PC-3 (cell line): ENCODE measurements at regions not wholly inside any gene's neighbourhood (a gene's known extent, or its start where the extent isn't known, plus 50 kb on each side); places are given as distances from the start of the nearest gene placed in this dataset.

ENCODE experiments used
- ATAC-seq: fragments of 200-7000 bp; cut with Tn5 transposase; 2 replicates; pipeline ENCODE4 v1.9.1; 2020; ENCODE audit warnings: mild to moderate bottlenecking, moderate library complexity
- BruUV-seq: library from RNA; stranded (reverse); fragments of 400-500 nt; replicated peaks from 2 replicates; lab custom pipeline; 2021; lab: Mats Ljungman, UMichigan
- CTCF ChIA-PET: fragments of 300-600 bp; sonication (Branson Sonifier 250); formaldehyde crosslinking; loops from one replicate; lab custom pipeline; 2022; ENCODE audit warnings: antibody characterized with exemption; lab: Charles Lee
- POLR2A ChIA-PET: fragments of 300-600 bp; sonication (Branson Sonifier 250); formaldehyde crosslinking; loops from one replicate; lab custom pipeline; 2022; ENCODE audit warnings: antibody characterized with exemption; ENCODE audit not compliant: unreplicated experiment; lab: Charles Lee
- DNase-seq: peaks from one replicate; pipeline ENCODE4 v3.0.0-alpha.2; 2015
- H2AFZ ChIP-seq: fragments of 300-600 bp; sonication (generic); 2 replicates; pipeline ENCODE4 v1.6.0; 2016; ENCODE audit warnings: antibody characterized with exemption, low read length
- H3F3A ChIP-seq: fragments of 300-600 bp; sonication (generic); one replicate; pipeline ENCODE4 v1.6.0; 2017; ENCODE audit warnings: antibody characterized with exemption, low read length, control low read depth, mild to moderate bottlenecking; ENCODE audit not compliant: unreplicated experiment
- H3K27ac ChIP-seq: fragments of 300-600 bp; sonication (generic); 2 replicates; pipeline ENCODE4 v1.5.1; 2016; ENCODE audit warnings: mild to moderate bottlenecking, low read length
- H3K27me3 ChIP-seq: fragments of 300-600 bp; sonication (generic); 2 replicates; pipeline ENCODE4 v1.6.1; 2016; ENCODE audit warnings: low read length, mixed read lengths
- H3K36me3 ChIP-seq: fragments of 300-600 bp; sonication (generic); 2 replicates; pipeline ENCODE4 v1.6.1; 2016; ENCODE audit warnings: low read depth, mixed run types, low read length, mixed read lengths
- H3K4me1 ChIP-seq: fragments of 300-600 bp; sonication (generic); 2 replicates; pipeline ENCODE4 v1.5.1; 2016; ENCODE audit warnings: low read length; ENCODE audit not compliant: insufficient read depth
- H3K4me2 ChIP-seq: fragments of 300-600 bp; sonication (generic); 2 replicates; pipeline ENCODE4 v1.6.0; 2016; ENCODE audit warnings: low read length
- H3K4me3 ChIP-seq: fragments of 300-600 bp; sonication (generic); 2 replicates; pipeline ENCODE4 v1.5.1; 2016; ENCODE audit warnings: mild to moderate bottlenecking, low read length, mixed read lengths
- H3K79me2 ChIP-seq: fragments of 300-600 bp; sonication (generic); 2 replicates; pipeline ENCODE4 v1.6.1; 2017; ENCODE audit warnings: low read length, mixed read lengths
- H3K9ac ChIP-seq: fragments of 300-600 bp; sonication (generic); 2 replicates; pipeline ENCODE4 v1.6.0; 2016; ENCODE audit warnings: mild to moderate bottlenecking, low read length
- H3K9me2 ChIP-seq: fragments of 300-600 bp; sonication (generic); replicated peaks from 2 replicates; pipeline ENCODE4 v1.6.1; 2016; ENCODE audit warnings: mixed run types, low read length, mixed read lengths
- H3K9me3 ChIP-seq: fragments of 300-600 bp; sonication (generic); 2 replicates; pipeline ENCODE4 v1.6.1; 2016; ENCODE audit warnings: low read length, mixed read lengths
- H4K20me1 ChIP-seq: fragments of 300-600 bp; sonication (generic); 2 replicates; pipeline ENCODE4 v1.6.1; 2016; ENCODE audit warnings: low read length, mixed read lengths
- EZH2 ChIP-seq: fragments of 300-600 bp; sonication (generic); IDR thresholded peaks from one replicate; pipeline ENCODE4 v1.6.1; 2017; ENCODE audit warnings: antibody characterized with exemption, mild to moderate bottlenecking, low read length; ENCODE audit not compliant: unreplicated experiment
- EZH2phosphoT487 ChIP-seq: fragments of 300-600 bp; sonication (generic); IDR thresholded peaks from 2 replicates; pipeline ENCODE4 v1.6.1; 2018; ENCODE audit warnings: mild to moderate bottlenecking, antibody characterized with exemption, low read length, borderline replicate concordance
- intact Hi-C: fragments of 100-400 bp; cut with micrococcal nuclease; formaldehyde crosslinking; loops from 2 replicates; pipeline ENCODE4 v1.9.0; 2023
- TF ChIP-seq, protein P1 (sequence below): fragments of 300-600 bp; sonication (generic); conservative IDR thresholded peaks from 2 replicates; pipeline ENCODE4 v1.5.1; 2017; ENCODE audit warnings: antibody characterized with exemption, low read depth, mild to moderate bottlenecking, low read length

DNA sequence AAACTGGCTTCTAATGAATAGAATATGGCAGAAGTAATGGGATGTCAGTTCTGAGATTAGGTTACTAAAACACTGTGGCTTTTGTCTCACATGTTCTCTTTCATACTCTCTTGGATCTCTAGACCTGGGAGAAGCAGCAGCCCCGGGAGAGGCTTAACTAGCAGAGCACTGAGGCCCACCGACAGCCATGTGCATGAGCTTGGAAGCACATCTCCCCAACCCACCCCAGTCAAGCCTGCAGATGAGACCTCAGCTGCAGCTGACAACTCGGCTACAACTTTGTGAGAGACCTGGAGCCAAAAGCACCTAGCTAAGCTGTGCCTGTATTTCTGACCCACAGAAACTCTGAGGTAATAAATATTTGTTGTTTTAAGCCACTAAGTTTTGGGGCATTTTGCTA, 100.8 kb downstream of the TRIM29 start:
- Histone ChIP-seq H3K79me2 (no peaks in the 10 kb centered on the region), H3F3A (no peaks in the 10 kb centered on the region), H2AFZ (no peak overlapping the region), H4K20me1 (no peaks in the 10 kb centered on the region), H3K4me1 (no peaks in the 10 kb centered on the region), H3K9me2 (no peaks in the 10 kb centered on the region), H3K36me3 (no peaks in the 10 kb centered on the region), H3K27me3 (peaks cover 86% of the 10 kb centered on the region), H3K4me2 (no peak overlapping the region), H3K27ac (no peak overlapping the region), H3K9me3 (no peaks in the 10 kb centered on the region), H3K9ac (no peak overlapping the region), H3K4me3 (no peak overlapping the region)
- no peak for ATAC-seq
- POLR2A ChIA-PET, result no interaction called here
- TF ChIP-seq EZH2phosphoT487 (no peak), EZH2 (no peak)
- TF ChIP-seq, protein P1, sequence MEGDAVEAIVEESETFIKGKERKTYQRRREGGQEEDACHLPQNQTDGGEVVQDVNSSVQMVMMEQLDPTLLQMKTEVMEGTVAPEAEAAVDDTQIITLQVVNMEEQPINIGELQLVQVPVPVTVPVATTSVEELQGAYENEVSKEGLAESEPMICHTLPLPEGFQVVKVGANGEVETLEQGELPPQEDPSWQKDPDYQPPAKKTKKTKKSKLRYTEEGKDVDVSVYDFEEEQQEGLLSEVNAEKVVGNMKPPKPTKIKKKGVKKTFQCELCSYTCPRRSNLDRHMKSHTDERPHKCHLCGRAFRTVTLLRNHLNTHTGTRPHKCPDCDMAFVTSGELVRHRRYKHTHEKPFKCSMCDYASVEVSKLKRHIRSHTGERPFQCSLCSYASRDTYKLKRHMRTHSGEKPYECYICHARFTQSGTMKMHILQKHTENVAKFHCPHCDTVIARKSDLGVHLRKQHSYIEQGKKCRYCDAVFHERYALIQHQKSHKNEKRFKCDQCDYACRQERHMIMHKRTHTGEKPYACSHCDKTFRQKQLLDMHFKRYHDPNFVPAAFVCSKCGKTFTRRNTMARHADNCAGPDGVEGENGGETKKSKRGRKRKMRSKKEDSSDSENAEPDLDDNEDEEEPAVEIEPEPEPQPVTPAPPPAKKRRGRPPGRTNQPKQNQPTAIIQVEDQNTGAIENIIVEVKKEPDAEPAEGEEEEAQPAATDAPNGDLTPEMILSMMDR, result no peak
- DNase-seq, result no peak
- BruUV-seq, result no TSS peak
- CTCF ChIA-PET, result no interaction called here
- intact Hi-C loops, result no loop called here

GRCh38 chr11:120035756-120036155, 102.2 kb downstream of the TRIM29 start:
- Histone ChIP-seq H3K9me2 (no peaks in the 10 kb centered on the region), H3K4me3 (no peak overlapping the region), H3F3A (no peaks in the 10 kb centered on the region), H3K27ac (no peak overlapping the region), H2AFZ (no peak overlapping the region), H3K4me1 (no peaks in the 10 kb centered on the region), H3K36me3 (no peaks in the 10 kb centered on the region), H3K27me3 (peaks cover 90% of the 10 kb centered on the region), H3K79me2 (no peaks in the 10 kb centered on the region), H3K9ac (no peak overlapping the region), H3K9me3 (no peaks in the 10 kb centered on the region), H3K4me2 (no peak overlapping the region), H4K20me1 (no peaks in the 10 kb centered on the region)
- intact Hi-C loops, result no loop called here
- DNase-seq, result no peak
- CTCF ChIA-PET, result no interaction called here
- POLR2A ChIA-PET, result no interaction called here
- TF ChIP-seq, protein P1, result no peak
- no peak for TF ChIP-seq EZH2
- no peak for TF ChIP-seq EZH2phosphoT487
- BruUV-seq, result no TSS peak
- ATAC-seq, result no peak

DNA sequence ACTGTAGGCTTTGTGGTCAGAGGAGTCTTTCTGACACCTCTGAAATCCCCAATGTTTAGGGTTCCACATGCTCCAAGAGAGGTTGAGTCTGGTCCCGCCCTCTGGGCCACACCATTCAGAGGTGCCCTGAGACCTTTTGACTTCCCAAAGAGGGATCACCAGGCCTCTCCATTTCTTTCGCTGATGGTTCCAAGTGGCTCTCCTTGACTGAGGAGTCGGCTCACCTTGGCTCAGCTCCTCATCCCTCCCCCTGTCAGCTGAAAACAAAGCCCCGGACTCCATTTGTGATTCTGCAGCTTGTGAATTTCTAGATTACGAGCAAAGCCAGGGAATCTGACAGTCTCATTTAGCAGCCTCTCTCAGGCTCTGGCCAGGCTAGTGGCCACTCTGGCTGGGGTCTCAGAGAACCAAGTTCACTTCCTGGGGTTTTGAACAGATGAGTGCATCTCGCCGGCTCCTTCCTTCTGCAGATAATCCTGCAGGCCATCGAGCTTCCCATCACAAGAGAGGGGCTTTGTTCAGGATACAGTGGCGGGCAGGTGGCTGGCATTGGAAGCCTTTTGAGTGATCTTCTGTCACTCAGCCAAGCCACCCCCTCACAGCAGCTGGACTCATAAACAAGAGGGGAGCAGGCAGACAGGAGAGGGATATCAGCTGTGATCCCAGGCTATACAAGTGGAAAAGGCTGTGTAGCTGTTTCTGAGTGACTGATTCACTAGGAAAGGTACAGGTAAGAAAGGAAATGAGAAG, 102.9 kb downstream of the TRIM29 start:
- intact Hi-C loops, result no loop called here
- Histone ChIP-seq H3K4me1 (no peaks in the 10 kb centered on the region), H3F3A (no peaks in the 10 kb centered on the region), H3K9me2 (no peaks in the 10 kb centered on the region), H3K4me3 (no peak overlapping the region), H4K20me1 (no peaks in the 10 kb centered on the region), H3K27me3 (peaks cover 94% of the 10 kb centered on the region), H3K79me2 (no peaks in the 10 kb centered on the region), H2AFZ (no peak overlapping the region), H3K9ac (no peak overlapping the region), H3K4me2 (no peak overlapping the region), H3K9me3 (no peaks in the 10 kb centered on the region), H3K27ac (no peak overlapping the region), H3K36me3 (no peaks in the 10 kb centered on the region)
- TF ChIP-seq EZH2, result no peak
- no peak for TF ChIP-seq EZH2phosphoT487
- TF ChIP-seq, protein P1, result no peak
- CTCF ChIA-PET, result no interaction called here
- POLR2A ChIA-PET, result no interaction called here
- ATAC-seq (no peak), DNase-seq (no peak)
- BruUV-seq, result no TSS peak
